Stimulated activated CD8-positive, alpha-beta memory T cell treated with anti-CD3 and anti-CD28 coated beads, Interleukin-7, amount 100 ng/mL, for 1 hour (primary cell): ENCODE measurements at regions not wholly inside any gene's neighbourhood (a gene's known extent, or its start where the extent isn't known, plus 50 kb on each side); places are given as distances from the start of the nearest gene placed in this dataset.

Source experiments
- DNase-seq, 2 donors: peaks; one replicate each; pipeline ENCODE4 v3.0.0-alpha.2; 2020; ENCODE audit warnings: low read depth in 2 of 2

DNA sequence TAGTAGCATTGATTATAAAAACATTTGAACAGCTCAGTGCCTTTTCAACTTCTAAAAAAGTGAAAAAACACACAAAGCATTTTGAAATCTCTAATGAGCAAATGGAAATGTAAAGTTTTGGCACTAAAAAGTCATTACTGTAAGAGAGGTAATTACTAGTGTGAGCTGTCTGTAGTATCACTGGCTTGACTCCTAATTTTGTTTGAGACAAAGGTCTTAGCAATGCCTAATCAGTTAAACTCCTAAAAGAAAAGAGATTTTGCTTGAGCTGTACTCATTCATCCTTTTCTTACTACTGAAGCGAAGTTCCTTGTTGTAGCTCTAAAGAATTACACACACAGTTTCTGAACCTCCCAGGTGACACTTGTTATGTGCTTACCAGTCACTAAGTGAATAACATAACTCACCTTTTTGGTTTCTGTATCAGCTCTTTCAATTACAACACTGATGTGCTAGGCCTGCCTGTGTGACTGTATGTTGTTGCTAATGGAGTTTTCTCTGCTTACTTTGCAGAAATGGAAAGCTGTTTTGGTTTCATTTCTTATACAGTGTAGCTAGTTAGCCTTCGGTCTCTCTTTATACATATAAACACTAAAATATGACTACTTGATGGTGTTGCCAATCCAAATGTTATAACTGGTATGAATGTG is 924.4 kb upstream of the TENM4 start:
- no peak for DNase-seq

DNA sequence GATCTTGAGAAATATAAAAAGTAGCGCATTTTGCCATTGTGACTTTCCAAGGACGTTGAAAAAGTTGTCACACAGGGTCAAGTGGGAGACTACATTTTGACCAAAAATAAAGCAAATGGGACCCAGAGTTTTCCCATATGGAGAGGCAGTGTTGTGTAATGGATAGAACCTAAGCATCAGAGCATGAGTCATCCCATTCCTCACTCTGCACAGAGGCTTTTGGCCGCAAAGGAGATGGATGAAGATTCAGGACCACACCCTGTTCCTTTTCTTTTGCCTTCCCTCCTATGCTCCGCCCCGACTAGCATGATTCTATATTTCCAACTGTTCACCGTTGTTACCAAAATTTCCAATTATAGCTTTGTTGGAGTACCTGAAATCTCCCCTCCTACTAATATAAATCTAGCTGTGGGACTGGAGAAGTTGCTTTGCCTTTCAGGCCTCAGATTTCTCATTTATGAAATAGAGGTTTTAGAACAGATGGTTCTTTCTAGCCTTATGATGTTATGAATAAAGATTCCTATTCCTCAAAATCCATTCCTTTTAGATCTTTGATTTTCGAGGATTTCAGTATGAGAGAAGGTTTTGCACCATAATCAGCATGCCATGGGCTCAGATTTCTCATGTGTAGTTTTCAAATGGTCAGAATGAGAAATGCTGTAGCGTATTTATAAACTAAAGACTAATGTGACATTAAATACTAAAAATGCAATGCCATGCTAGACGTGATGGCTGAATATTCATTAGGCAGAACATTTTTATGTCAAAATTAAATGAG is 921.9 kb upstream of the TENM4 start:
- no peak for DNase-seq

DNA sequence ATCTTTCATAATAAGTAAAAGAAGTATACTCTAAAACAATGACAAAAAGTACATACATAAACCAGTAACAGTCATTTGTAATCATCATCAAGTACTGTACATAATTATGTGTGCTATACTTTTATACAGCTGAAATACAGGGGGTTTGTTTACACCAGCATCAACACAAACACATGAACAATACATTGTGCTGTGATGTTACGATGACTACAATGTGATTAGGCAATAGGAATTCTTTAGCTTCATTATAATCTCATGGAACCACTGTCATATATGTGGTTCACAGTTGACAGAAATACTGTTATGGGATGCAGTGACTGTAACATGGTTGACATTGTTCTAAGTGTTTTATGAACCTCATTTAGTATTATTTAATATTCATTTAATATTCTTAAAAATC is 914.4 kb upstream of the TENM4 start:
- DNase-seq: no peak

DNA sequence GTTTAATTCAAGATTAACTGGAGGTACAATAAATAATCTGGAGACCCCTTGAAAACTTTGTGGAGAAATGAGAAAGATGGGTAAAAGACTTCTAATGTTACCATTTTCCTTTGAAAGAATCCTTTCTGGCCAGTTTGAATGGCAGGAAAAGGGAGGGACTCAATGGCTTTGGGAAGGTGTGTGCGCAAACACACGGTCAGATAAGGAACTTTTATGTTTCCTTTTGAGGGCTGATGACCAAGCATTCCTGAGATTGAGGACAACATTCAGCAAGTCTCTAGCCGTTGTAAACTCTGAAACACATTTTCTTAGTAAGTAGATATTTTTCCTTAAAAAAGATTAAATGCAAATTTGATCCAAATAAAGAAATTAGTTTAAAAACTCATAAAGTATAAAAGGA is 909.7 kb upstream of the TENM4 start:
- no peak for DNase-seq

DNA sequence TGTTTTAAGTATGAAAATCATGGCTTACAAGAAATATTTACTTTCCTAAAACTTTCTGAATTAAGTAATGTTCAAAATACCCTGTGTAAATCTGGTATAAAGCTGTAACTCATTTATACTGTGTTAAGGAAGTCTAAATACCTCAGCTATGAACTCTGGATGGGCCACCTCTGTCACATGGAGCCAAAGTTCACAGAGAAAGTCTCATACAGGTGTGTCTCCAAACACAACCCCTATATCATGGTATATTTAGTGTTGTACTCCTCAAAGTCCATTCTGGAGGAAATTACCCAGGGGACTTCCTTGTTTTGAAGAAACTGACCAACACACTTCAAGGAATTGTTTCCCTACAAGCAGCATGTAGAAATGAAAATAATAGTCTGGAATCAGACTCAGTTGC is 909.2 kb upstream of the TENM4 start:
- no peak for DNase-seq

DNA sequence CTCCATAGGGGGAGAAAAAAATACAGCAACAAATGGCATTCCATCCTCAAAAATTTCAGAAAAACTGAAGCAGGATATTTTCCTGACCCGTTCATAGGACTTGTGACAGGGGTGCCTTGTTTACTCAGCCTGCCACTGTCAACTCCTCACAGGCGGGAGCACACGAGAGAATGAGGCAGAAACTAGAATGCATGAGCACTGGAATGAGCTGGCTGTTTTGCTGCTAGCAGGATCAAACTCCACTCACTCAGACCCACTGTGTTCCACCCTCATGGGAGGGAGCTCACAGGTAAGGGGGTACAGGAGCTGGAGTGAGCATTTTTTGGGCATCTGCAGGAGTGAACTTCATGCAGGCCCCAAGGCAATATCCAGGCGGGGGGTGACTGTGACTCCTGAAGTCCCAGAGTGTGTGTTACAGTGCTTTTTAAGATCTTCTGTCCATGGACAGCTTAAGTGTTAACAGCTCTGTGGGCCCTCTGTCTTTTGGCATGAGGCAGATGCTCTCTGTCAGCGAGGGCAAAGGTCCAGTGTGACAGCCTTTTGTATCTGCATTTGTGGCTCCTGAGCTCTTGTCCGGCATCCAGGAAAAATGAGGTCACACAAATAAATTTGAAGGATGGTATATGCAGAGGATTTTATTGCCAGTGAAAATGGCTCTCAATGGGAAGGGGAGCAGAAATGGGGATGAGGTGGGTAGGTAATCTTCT is 905.7 kb upstream of the TENM4 start:
- no peak for DNase-seq

DNA sequence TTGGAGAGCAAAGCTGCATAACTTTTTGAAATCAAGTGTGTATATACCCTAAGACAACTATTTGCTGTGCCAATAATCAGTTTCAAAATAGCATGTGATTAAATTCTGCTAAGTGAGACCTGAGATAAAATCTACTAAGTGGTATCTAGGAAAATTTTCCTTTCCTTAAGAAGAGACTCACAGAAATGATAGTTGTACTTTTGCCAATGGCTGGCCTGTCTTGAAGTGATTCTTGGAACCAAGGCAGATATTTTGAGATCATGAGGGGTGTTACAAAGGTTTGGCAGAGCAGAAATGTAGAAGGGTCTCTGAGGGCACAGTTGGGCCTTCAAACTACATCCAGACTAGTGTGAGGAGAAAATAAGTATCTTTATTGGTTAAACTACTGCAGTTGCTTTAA is 902.6 kb upstream of the TENM4 start:
- DNase-seq: no peak

DNA sequence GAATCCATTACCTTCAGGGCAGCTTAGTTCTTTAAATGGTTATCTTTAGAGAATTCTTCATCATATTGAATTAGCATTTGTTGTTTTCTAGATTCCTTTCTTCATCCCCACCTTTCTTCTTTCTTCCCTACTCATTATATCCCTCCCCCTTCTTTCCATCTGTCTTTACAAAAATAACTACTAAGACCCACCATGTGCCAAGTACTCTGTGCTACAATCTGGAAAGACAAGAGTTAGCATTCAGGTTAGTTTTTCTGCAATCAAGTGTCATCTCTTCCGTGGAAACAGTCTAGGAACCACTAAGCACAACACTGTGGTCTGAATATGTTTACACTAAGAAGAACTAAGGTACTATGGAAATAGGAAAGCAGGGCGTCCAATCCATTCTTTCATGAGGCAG is 897.4 kb upstream of the TENM4 start:
- DNase-seq: no peak

DNA sequence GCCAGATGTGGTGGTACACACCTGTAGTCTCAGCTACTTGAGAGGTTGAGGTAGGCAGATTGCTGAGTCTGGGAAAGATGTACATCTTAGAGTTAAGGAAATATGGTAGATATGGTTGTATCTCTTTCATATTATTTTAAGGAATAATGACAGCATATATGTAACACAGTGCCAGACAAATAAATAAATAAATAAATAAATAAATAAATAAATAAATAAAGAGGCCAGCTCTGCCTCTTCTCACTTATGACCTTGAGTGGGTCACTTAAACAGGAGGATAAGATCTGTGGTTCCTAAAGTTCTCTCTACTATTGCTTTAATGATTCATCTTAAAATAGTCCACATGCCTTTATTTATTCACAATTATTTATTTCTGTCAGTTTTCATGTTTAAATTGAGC is 890.9 kb upstream of the TENM4 start:
- DNase-seq: no peak

DNA sequence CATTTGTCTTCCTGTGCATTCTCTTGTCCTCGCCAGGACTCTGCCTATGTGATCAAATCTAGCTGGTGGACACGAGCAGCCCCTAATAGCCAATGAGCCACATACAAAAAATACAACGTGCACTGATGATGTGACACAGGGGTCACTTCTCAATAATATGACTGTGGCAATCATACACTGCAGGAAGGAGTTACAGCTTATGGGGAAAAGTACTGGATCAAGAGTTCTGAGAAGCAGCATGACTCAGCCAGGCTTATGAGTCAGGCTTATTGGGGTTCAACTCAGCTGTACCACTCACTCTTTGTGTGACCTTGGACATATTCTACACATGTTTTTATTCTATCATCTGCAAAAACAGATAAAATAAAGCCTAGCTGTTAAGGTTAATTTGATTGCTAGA is 889.4 kb upstream of the TENM4 start:
- DNase-seq: no peak

DNA sequence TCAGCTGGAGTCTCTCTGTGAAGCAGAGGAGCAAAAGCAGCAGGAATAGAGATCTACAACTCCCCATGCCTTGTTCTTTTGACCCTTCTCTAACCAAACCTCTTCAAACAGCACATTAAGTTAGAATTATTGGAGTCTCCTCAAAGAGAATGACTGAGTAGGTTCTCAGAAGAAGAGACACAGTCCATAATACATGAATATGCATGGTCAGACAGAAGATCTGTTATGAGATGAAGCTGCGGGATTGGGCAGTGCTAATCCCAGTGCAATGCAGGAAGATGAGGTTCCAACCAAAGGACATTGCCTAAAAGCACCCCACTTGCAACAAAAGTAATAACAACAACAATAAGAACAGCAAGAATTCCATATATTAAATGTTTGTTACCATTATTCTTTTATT is 887.9 kb upstream of the TENM4 start:
- no peak for DNase-seq

DNA sequence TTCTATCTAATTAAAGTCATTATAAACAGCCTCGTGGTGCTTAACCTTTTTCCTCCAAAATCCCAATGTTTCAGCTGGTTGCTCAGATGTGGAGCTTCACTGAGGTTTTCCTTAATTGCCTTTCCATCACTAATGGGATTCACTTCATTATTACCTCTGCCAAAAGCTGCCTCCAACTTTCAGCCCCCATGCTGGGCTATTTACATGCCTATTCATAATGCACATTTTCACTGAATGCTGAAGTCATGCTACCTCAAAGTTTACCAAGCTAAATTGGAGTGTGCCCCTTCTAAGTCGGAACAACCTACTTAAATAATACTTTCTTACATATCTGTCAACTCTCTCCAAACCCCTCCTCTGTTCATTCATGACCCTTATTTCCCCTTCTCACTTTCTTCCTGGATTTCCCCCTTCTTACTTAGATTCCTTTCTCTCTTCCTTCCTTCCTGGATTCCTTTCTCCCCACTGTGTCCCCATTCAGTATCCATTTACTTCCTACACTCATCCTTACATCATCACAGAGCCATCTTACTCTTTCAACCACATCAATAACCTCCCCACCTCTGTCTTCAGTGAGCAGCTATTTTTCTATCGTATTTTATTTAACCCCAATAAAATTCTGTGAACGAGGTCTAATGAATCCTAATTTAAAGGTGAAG is 887.3 kb upstream of the TENM4 start:
- DNase-seq: no peak

DNA sequence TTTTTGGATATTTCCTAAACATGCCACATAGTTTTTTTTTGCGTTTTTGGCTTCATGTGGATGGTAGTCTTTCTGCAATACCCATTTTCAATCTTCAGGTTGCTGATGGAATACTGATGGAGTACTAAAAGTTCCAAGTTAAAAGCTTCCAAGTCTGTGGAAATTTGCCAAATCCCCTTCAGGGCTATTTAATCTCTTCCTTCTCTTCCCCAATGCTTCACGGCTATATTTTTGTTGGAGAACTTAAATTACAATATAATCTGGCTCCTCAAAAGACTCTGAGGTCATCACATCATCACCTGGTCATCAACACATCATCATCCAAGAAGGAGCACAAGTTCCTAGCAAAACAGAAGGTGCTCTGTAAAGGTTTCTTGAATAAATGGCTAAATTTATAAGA is 881.0 kb upstream of the TENM4 start:
- DNase-seq: no peak

DNA sequence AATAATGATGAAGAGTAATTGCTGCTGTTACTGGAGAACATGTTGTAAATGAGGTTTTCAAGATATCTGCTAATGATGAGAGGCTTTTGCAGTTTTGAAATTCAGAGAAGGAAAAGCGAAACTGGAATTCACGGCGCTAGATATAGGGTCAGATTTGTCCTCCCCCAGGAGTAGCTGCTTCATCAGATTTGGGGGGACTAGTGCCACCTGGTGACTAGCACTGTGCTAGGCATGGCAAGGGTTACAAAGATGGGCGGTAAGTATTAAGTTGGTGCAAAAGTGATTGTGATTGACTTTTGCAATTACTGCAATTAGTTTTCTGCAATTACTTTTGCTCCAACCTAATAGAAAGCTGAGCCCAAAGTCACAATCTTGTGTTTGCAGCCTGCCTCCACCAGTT is 879.9 kb upstream of the TENM4 start:
- no peak for DNase-seq

DNA sequence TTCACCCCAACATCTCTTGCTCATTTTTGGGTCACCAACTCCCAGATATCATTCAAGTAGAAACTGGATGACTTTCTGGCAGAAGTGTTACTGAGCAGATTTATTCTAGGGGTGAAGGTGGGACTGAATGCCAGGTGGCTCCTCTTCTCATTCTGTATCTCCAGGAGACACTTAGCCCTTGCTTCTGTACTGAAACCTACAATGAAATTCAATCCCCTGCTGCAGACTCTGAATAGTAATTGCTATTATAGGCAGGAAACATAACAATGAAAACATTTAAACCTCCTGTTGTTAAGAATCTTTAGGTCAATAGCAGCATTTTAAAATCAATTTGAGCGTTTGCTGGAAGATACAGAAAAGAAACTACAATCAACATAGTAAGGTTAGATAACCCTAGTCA is 879.4 kb upstream of the TENM4 start:
- no peak for DNase-seq

DNA sequence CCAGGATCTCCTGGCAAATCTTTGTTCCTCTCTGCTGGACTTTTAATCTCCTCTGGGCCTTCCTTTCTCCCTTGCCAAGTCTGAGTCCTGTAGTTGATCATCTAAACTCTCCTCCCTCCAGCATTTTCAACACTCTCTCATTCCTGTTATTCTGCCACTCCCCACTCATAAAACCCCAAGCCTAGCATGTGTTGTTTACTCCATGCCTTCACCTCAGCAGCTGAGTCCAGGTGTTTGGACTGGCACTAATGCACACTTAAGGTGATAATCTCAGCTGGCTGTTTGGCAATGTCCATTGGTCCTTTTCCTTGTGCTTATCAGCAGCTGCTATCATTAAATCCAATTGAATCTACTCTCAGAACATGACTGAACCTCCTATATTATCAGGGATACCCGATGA is 876.8 kb upstream of the TENM4 start:
- DNase-seq: no peak

DNA sequence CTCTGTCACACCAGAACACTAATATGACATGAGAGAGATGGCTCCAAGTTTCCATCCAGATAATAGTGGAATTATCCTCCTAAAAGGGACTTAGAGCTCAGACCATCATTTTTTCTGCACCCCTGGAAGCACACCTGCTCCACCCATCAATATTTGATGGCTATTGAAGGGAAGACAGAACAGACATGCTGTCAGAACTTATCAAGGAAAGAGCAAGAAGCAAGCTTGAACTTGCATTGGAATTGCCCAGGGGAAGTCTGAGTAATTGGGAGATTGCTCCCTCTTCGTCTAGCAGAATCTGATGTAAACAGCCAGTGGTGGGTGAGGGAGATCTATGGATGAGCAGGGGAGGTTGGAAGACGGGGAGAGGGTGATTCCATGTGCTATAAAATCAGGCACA is 874.4 kb upstream of the TENM4 start:
- DNase-seq: no peak

DNA sequence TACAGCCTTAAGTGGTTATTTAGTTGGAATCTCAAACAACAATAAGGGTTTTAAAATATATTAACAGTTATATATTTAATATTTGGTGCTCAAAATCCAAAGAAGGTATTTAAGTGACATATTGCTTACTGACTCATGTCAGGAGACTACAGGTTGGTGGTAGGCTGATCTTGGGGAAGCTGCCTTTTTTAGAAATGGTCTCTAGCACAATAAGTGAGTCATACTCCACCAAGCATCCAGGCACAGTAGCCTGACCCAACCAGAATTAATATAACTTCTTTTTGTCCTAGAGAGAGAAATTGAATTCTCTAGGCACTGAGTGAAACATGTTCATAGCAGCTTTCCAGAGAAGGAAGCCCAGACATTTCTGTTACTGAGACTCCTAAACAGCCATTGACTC is 868.5 kb upstream of the TENM4 start:
- no peak for DNase-seq

DNA sequence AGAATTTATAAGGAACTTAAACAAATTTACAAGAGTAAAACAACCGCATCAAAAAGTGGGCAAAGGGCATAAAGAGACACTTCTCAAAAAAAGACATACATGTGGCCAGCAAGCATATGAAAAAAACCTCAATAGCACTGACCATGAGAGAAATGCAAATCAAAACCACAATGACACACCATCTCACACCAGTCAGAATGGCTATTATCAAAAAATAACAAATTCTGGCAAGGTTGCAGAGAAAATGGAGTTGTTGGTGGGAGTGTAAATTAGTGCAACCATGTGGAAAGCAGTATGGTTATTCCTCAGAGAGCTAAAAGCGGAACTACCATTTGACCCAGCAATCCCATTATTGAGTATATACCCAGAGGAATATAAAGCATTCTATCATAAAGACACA is 866.8 kb upstream of the TENM4 start:
- no peak for DNase-seq

DNA sequence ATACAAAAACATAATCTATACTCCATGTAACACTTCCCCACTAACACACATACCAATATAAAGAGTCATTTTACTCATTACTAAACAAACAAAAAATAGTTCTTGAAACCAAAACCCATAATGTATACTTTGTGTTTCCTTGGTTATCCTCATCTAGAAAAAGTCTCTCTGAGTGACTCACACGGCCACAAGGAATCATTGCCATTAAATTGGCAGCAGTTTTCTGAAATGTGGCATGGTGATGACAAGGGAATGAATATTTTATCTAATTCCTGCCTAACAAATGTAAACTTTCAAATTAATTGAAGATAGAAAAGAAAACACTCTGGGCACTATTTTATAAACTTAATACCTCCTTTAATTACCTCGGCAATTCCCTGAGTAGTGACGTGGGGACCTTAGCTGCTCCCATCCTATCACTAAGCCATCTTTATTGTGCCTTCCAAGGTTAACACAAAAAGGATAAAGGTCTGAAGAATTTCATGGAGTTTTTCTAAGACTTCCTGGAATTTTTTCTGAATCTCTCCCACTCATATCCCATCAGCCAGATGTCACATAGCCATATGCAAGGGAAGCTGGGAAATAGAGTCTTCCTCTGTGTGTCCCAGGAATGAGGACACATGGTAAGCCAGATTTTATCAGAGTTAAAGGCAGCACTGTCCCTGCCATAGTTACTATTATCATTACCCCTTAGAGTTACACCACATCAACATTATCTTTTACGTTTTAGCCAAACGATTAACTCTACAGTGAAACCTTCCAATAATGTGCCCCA is 857.2 kb upstream of the TENM4 start:
- no peak for DNase-seq

DNA sequence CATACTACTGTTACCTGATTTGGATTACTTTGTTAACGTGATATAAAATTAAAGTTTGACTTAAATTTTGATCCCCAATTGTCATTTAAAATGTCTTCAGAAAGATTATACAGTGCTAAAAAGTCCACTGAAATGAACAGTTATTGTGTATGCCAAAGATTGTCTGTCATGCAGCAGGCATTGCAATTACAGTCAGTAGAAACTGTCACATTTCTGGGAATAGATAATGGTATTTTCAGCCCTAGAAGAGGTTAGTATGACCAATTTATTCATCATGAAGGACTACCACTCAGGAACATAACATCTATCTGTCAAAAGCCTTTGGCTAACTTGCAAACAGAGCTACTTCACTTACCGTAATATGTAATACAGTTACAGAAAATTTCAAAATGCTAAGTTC is 852.5 kb upstream of the TENM4 start:
- DNase-seq: no peak
